GM10248 (cell line): ENCODE measurements at regions not wholly inside any gene's neighbourhood (a gene's known extent, or its start where the extent isn't known, plus 50 kb on each side); places are given as distances from the start of the nearest gene placed in this dataset.

Source experiments
- CTCF ChIA-PET: fragments of 300-600 bp; sonication (Branson Sonifier 250); formaldehyde crosslinking; extraction: SDS; loops from one replicate; lab custom pipeline; 2021; ENCODE audit warnings: antibody characterized with exemption; lab: Yijun Ruan, JAX
- POLR2A ChIA-PET: fragments of 350-650 bp; sonication (Branson Sonifier 250); formaldehyde crosslinking; extraction: SDS; loops from one replicate; lab custom pipeline; 2020; ENCODE audit warnings: antibody characterized with exemption; lab: Yijun Ruan, JAX
- DNase-seq: peaks from one replicate; pipeline ENCODE4 v3.0.0; 2012; ENCODE audit errors: extremely low spot score
- CTCF ChIP-seq: IDR thresholded peaks from 2 replicates; pipeline ENCODE4 v1.5.1; 2012; ENCODE audit warnings: mild to moderate bottlenecking, low read depth; ENCODE audit errors: extremely low read depth, missing control alignments, control extremely low read depth

- POLR2A ChIA-PET = no interaction called here
- no peak for DNase-seq
- TF ChIP-seq CTCF = no peak
- CTCF ChIA-PET = no interaction called here
Observed at GRCh38 chr14:42047421-42048055, 440.9 kb downstream of the LRFN5 start.

GRCh38 chr14:42045383-42045782 lies 438.7 kb downstream of the LRFN5 start:
- ChIA-PET CTCF (no interaction called here), POLR2A (no interaction called here)
- TF ChIP-seq CTCF = no peak
- no peak for DNase-seq

- no peak for TF ChIP-seq CTCF
- POLR2A ChIA-PET = no interaction called here
- no peak for DNase-seq
- CTCF ChIA-PET = no interaction called here
Observed at GRCh38 chr14:42028607-42029006, 421.9 kb downstream of the LRFN5 start.

- CTCF ChIA-PET = interaction anchor here (1.0 kb wide), 1 partner anchor 16 kb away, joined by 3 read pairs; no protein-coding TSS in a partner anchor
- TF ChIP-seq CTCF = no peak
- POLR2A ChIA-PET = no interaction called here
- no peak for DNase-seq
Observed at GRCh38 chr14:42027271-42027670, 420.6 kb downstream of the LRFN5 start.

GRCh38 chr14:42023452-42023851 lies 416.8 kb downstream of the LRFN5 start:
- DNase-seq = no peak
- POLR2A ChIA-PET = no interaction called here
- CTCF ChIA-PET = no interaction called here
- TF ChIP-seq CTCF = no peak

GRCh38 chr14:42014301-42014700 lies 407.6 kb downstream of the LRFN5 start:
- no peak for TF ChIP-seq CTCF
- DNase-seq = no peak
- ChIA-PET CTCF (no interaction called here), POLR2A (no interaction called here)
